NCI-H1092 treated with DMSO at 0.1 percent for 48 hours (cell line): ENCODE measurements at regions not wholly inside any gene's neighbourhood (a gene's known extent, or its start where the extent isn't known, plus 50 kb on each side); places are given as distances from the start of the nearest gene placed in this dataset.

Source experiments
- DNase-seq: peaks from one replicate; lab custom pipeline; 2025; lab: John Stamatoyannopoulos, UW

- no peak for DNase-seq
These were observed 177.5 kb downstream of the RBM43 start for GRCh38 chr2:151083856-151084795.

- DNase-seq: no peak
These were observed 182.8 kb downstream of the RBM43 start for GRCh38 chr2:151078889-151079288.

GRCh38 chr2:151071906-151072305, 189.8 kb downstream of the RBM43 start:
- no peak for DNase-seq

DNA sequence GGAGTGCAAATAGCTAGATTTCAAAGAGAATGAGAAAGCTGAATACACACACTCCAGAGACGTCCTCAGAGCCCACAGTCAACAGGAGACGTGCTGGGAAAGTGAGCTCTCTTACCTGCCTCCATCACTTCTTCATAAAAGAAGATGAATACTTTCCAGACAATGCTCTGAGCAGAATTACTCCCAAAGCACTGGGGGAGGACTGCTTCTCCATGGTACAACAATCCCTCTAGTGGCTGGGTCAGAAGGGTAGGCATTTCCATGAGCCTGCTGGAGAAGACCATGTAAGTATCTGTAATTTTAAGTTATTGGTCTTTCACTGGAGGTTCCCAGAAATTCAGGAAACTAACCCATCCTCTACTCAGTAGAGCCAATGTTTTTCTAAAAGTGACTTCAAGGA, 190.3 kb downstream of the RBM43 start:
- no peak for DNase-seq

GRCh38 chr2:151070253-151070652, 191.4 kb downstream of the RBM43 start:
- DNase-seq: no peak

- DNase-seq: no peak
These were observed 193.8 kb downstream of the RBM43 start for GRCh38 chr2:151067658-151068369.

DNA sequence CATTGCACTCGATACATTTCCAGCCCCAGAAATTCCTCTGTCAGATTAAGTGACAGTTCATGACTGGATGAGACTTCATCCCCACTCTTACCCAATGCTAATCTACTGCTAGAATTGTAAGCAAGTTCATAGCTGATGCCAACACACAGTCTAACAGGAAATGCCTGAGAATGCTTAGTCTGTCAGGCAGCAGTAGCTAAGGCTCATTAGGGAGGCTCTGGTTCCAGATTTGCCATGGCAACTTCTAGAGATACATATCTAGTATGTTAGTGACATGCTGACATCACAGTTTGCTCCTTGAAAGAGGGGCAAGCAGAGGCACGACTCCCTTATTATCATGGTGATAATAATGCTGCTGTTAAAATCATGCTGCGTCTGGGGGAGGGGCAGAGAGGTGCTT, 198.4 kb downstream of the RBM43 start:
- DNase-seq: no peak

DNA sequence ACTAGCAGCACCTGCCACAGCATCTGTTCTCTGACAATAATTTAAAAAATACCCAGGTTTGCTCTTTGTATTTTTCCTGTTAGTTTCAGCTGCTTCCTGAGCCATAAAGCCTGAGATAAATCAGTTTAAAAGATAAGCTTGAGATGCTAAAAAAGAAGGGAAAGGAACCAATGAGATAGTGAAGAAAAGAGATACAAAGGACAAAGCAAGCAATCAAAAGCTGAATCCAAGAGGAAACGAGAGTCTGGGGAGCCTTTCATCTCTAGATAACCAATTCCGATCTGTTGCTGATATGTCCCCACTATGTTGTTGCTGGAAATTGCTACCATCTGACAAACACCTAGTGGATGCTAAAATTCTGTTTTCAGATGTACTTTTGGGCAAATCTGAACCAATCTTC, 201.4 kb downstream of the RBM43 start:
- no peak for DNase-seq

DNA sequence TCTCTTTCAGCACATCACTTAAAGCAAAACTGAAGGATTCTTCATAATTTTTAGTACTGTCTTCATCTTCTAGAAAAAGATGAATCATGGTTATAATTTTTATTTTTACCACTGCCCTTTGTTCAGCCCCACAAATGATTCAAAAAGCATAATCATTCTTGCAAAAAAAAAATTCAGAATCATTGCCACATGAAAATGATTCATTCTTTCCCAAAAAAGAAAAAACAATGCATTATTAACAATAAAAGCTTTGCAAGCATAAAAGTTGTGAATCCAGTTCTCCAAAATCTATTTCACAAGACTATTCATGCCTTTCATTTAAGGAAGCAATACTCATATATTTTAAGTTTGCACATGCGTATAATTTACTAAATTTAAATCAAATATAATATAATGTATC, 204.8 kb downstream of the RBM43 start:
- DNase-seq: no peak

DNA sequence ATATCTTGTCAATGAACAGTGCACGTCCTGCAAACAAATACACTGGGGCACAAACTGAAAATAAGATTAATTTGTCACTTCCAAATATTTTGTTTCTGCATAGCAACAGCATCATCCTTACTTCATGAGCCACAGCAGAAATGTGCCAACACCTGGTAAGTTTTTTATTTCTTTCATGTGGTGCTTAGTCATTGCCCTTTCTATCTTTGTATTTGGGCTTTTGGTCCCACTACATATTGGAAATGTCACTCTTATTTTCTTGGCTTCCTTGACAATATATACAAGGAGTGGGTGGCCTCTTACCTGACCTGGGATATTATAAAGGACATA, 208.0 kb downstream of the RBM43 start:
- no peak for DNase-seq

DNA sequence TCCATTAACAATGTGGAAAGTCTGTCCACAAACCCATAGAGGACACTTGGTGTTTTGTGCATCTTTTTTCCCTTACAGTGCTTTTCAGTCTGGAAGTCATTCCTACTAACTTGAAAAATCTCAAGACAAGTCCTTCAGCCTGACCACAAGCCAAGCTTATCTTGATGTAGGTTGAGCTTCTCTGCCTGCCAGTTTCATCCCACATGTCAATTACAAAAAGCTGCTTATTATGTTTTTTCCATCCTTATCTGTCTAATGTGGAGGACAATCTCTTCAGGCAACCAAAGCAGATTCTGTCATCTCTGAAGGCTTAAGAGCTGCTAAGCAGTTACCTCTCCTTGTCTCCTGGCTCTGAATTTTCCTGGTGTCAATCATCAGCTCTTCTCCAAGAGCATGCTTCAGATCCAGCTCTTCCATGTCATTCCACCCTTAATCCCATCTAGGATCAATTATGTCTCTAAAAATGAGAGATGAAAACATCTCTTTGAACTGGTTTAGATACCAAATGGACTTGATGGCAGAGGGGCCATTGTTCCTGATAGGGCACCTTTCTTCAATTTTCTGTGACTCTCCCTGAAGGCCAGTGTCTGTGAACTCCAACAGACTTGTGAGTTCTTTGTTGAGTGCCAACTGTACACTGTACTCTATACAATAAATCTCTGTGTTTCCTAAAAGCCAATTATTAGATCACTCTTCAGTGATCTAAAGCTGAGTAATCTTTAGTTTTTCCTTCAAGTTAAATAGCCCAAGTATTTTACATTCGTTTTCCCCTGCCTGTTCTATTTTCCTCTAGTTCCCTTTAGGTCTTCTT, 208.6 kb downstream of the RBM43 start:
- no peak for DNase-seq

GRCh38 chr2:151051574-151052220, 210.0 kb downstream of the RBM43 start:
- peak; percentile 36 for DNase-seq

DNA sequence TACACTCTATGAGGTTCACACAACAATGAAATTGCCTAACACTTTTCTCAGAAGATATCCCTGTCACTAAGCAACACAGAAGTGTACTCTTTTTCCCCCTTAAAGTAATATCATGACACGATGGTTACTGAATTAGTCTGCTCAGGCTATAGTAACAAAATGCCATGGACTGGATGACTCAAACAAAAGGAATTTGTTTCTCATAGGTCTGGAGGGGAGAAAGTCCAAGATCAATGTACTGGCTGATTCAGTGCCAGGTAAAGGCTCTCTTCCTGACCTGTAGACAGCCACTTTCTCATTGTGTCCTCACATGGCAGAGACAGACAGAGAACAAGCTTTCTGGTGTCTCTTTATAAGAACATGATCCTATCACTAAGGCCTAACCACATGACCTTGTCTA, 211.9 kb downstream of the RBM43 start:
- DNase-seq: no peak

DNA sequence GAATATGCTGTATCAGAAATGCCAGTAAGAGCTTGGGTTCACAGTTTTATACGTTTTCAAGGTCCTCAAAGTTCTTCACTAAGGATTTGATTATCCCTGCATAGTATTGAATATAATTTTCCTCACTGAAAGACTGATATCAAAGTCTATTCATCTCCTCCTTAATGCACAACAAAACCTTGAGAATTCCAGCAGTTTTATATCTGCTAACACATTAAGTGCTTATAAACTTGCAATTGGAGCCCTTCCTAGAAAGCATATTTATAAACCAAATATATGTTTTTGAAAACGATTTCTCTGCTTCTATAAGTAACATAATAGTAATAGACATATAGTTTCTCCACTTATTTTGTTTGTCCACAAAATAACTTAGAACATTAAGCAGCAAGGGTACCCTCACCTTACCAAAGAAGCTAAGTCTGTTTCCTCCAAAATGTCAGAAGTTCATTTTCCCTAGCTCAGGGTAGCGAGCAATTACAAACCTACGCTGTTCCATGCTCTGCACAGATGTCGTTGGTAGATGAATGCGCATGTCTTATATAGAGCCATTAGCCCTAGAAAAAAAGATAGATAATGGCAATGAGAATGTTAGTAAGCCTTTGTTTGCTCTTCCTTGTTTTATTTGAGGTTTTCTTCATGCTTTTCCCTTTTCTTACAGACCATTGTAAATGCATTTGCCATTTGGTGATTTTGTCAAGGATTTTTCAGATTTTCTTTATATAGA, 213.2 kb downstream of the RBM43 start:
- DNase-seq: no peak

GRCh38 chr2:151043484-151043883, 218.2 kb downstream of the RBM43 start:
- no peak for DNase-seq

DNA sequence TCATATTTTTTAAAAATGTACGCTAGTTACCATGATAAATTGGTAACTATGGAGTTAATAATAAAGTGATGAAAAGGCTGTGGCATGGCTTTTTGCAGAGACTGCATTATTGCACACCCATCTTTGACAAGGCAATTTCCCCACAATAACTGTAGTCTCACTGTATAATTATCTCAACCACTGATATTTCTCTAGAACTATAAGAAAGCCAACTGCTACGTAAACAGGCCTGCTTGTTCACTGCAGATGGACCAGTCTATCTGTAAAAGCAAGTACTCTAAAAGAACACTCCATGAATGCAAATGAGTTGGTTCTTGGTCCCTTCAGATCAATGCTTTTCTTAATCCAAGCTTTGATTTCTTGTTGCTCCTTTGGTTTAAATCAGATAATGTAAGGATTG, 218.7 kb downstream of the RBM43 start:
- no peak for DNase-seq

- DNase-seq: no peak
These were observed 221.6 kb downstream of the RBM43 start for GRCh38 chr2:151040039-151040438.

- no peak for DNase-seq
These were observed 223.1 kb downstream of the RBM43 start for GRCh38 chr2:151038516-151038915.

DNA sequence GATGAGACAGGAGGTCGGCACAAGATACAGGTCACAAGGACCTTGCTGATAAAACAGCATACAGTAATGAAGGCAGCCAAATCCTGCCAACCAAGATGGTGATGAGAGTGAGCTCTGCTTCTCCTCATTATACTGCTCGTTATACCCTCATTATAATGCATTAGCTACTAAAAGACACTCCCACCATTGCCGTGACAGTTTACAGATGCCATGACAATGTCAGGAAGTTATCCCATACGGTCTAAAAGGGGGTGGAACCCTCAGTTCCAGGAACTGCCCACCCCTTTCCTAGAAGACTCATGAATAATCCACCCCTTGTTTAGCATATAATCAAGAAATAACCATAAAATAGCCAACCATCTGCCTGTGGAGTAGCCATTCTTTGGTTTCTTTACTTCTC, 224.2 kb downstream of the RBM43 start:
- no peak for DNase-seq

- no peak for DNase-seq
These were observed 228.1 kb downstream of the RBM43 start for GRCh38 chr2:151033271-151034248.
